PC-3 (cell line): ENCODE measurements at regions not wholly inside any gene's neighbourhood (a gene's known extent, or its start where the extent isn't known, plus 50 kb on each side); places are given as distances from the start of the nearest gene placed in this dataset.

Source experiments
- CTCF ChIP-seq: fragments of 300-600 bp; sonication (generic); conservative IDR thresholded peaks from 2 replicates; pipeline ENCODE4 v1.5.1; 2017; ENCODE audit warnings: antibody characterized with exemption, low read depth, mild to moderate bottlenecking, low read length
- EZH2 ChIP-seq: fragments of 300-600 bp; sonication (generic); IDR thresholded peaks from one replicate; pipeline ENCODE4 v1.6.1; 2017; ENCODE audit warnings: antibody characterized with exemption, mild to moderate bottlenecking, low read length; ENCODE audit not compliant: unreplicated experiment
- EZH2phosphoT487 ChIP-seq: fragments of 300-600 bp; sonication (generic); IDR thresholded peaks from 2 replicates; pipeline ENCODE4 v1.6.1; 2018; ENCODE audit warnings: mild to moderate bottlenecking, antibody characterized with exemption, low read length, borderline replicate concordance

DNA sequence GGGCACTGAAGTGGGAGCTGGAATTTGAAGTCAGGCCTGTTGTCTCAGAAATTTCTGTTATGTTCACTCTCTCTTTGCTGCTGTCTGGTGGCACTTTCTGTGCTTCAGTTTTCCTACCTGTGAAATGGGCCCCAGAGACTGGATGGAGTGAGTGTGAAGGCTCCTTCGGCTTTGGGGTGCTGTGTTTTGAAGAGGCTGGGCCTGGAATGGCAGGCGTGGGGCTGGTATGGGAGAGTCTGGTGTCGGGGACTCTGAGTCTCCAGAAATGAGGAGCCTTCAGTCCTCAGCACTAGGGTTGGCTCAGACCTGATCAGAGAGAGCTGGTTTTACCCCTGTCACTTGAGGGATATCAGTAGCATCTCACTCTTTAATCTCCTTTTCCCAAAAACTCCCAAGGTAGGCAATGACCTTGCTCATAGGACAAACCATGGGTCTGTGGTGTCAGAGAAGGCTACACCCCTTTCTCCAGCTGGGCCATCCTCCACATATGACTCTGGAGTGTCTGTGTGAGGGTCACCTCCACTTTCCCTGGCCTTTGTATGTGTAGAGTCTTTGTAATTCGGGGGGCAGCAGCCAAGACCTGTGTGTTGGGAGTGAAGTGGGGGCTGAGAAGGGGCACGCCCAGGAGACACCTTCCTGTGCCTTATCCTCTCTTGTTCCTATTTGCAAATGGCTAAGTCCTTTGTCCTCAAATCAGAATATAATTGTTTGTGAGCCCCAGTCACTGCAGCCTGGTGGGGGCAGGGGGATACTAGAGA lies 279.9 kb downstream of the PTPRU start:
- TF ChIP-seq EZH2 (no peak), CTCF (no peak), EZH2phosphoT487 (no peak)
